Sigmoid colon (tissue), 3 donors: ENCODE measurements at regions not wholly inside any gene's neighbourhood (a gene's known extent, or its start where the extent isn't known, plus 50 kb on each side); places are given as distances from the start of the nearest gene placed in this dataset.

Experiments
- POLR2A ChIP-seq, 2 donors: fragments of 450-650 bp; IDR thresholded peaks; one replicate each; pipeline ENCODE4 v1.6.1; 2016; ENCODE audit warnings: antibody characterized with exemption in 2 of 2, mild to moderate bottlenecking in 2 of 2, moderate library complexity in 2 of 2
- TF ChIP-seq, protein P1 (sequence below), 4 experiments: fragments of 450-650 bp in 3 of 4; fragments of 200-600 bp in 1 of 4; IDR thresholded peaks; one replicate each; pipeline ENCODE4 v1.5.1; 2016 to 2019; ENCODE audit warnings: antibody characterized with exemption in 4 of 4, mild to moderate bottlenecking in 3 of 4, moderate library complexity in 2 of 4

DNA sequence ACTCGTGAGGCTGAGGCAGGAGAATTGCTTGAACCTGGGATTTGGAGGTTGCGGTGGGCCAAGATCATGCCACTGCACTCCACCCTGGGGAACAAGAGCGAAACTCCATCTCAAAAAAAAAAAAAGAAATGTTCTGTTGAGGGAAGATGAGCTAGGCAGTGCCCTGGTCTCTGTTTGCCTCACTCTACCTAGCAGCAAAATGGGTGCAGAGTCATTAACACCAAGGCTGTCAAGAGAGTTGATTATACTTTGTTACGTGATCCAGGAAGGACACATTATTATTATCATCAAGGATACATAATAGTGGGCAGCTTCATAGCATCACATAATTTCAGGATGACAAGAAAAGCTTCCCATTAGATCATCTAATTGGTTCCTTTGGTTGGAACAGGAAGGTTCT lies 84.3 kb upstream of the MAP1LC3B2 start:
- no peak for TF ChIP-seq POLR2A (IDR thresholded peaks at IDR 0.05)
- TF ChIP-seq, protein P1, sequence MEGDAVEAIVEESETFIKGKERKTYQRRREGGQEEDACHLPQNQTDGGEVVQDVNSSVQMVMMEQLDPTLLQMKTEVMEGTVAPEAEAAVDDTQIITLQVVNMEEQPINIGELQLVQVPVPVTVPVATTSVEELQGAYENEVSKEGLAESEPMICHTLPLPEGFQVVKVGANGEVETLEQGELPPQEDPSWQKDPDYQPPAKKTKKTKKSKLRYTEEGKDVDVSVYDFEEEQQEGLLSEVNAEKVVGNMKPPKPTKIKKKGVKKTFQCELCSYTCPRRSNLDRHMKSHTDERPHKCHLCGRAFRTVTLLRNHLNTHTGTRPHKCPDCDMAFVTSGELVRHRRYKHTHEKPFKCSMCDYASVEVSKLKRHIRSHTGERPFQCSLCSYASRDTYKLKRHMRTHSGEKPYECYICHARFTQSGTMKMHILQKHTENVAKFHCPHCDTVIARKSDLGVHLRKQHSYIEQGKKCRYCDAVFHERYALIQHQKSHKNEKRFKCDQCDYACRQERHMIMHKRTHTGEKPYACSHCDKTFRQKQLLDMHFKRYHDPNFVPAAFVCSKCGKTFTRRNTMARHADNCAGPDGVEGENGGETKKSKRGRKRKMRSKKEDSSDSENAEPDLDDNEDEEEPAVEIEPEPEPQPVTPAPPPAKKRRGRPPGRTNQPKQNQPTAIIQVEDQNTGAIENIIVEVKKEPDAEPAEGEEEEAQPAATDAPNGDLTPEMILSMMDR (IDR thresholded peaks at IDR 0.05): no peak
